ENCODE measurements at regions not wholly inside any gene's neighbourhood (a gene's known extent, or its start where the extent isn't known, plus 50 kb on each side); places are given as distances from the start of the nearest gene placed in this dataset.

GRCh38 chr15:46735115-46735514 is 982.2 kb upstream of the SEMA6D start:
- TF ChIP-seq CTCF (IDR thresholded peaks at IDR 0.05; ENCODE audit: insufficient read depth, low read depth, low read length) (no peak), EZH2 (IDR thresholded peaks at IDR 0.05; ENCODE audit: insufficient read depth, low read length) (no peak)
- H4K20me1 ChIP-seq (ENCODE audit: insufficient read depth, low read length): no peaks in the 10 kb centered on the region
- no peak overlapping the region for H3K27ac Mint-ChIP-seq (ENCODE audit: unreplicated experiment)

GRCh38 chr15:46751303-46751702 is 966.0 kb upstream of the SEMA6D start:
- Histone ChIP-seq H3K27ac (ENCODE audit: low read depth, low read length) (no peak overlapping the region), H3K9me3 (ENCODE audit: insufficient read depth, low read depth, low read length) (no peaks in the 10 kb centered on the region), H3K27me3 (ENCODE audit: insufficient read depth, low read length) (no peaks in the 10 kb centered on the region), H3K79me2 (ENCODE audit: insufficient read depth, low read length) (no peaks in the 10 kb centered on the region), H3K4me1 (ENCODE audit: insufficient read depth, low read length) (no peaks in the 10 kb centered on the region), H3K4me3 (ENCODE audit: insufficient read depth, low read depth, low read length) (no peak overlapping the region), H3K36me3 (ENCODE audit: insufficient read depth, low read length) (no peaks in the 10 kb centered on the region), H3K9ac (ENCODE audit: low read length) (no peak overlapping the region), H4K20me1 (ENCODE audit: insufficient read depth, low read length) (no peaks in the 10 kb centered on the region), H3K4me2 (ENCODE audit: low read length) (no peak overlapping the region), H2AFZ (ENCODE audit: low read depth, low read length) (no peak overlapping the region)
- FAIRE-seq (no peak), DNase-seq (ENCODE audit: low read depth) (no peak)
- Mint-ChIP-seq H3K36me3 (ENCODE audit: low read depth, unreplicated experiment) (no peaks in the 10 kb centered on the region), H3K27me3 (ENCODE audit: low read depth, unreplicated experiment) (no peaks in the 10 kb centered on the region), H3K4me1 (ENCODE audit: low read depth, unreplicated experiment) (no peaks in the 10 kb centered on the region), H3K27ac (ENCODE audit: unreplicated experiment) (no peak overlapping the region), H3K4me3 (ENCODE audit: unreplicated experiment) (no peak overlapping the region), H3K9me3 (ENCODE audit: unreplicated experiment) (peaks cover 4% of the 10 kb centered on the region)
- no peak for TF ChIP-seq EZH2 (IDR thresholded peaks at IDR 0.05; ENCODE audit: insufficient read depth, low read length)
- TF ChIP-seq CTCF (IDR thresholded peaks at IDR 0.05; ENCODE audit: insufficient read depth, low read depth, low read length): no peak

More at GRCh38 chr15:46735115-46735514, 982.2 kb upstream of the SEMA6D start:
- DNase-seq (ENCODE audit: low read depth): no peak
- Mint-ChIP-seq H3K4me1 (ENCODE audit: low read depth, unreplicated experiment) (no peaks in the 10 kb centered on the region), H3K9me3 (ENCODE audit: unreplicated experiment) (no peaks in the 10 kb centered on the region), H3K36me3 (ENCODE audit: low read depth, unreplicated experiment) (no peaks in the 10 kb centered on the region), H3K4me3 (ENCODE audit: unreplicated experiment) (no peak overlapping the region), H3K27me3 (ENCODE audit: low read depth, unreplicated experiment) (no peaks in the 10 kb centered on the region)
- H2AFZ ChIP-seq (ENCODE audit: low read depth, low read length): no peak overlapping the region
- no peak overlapping the region for H3K27ac ChIP-seq (ENCODE audit: low read depth, low read length)
- no peaks in the 10 kb centered on the region for H3K4me1 ChIP-seq (ENCODE audit: insufficient read depth, low read length)
- H3K27me3 ChIP-seq (ENCODE audit: insufficient read depth, low read length): no peaks in the 10 kb centered on the region
- no peak overlapping the region for H3K4me3 ChIP-seq (ENCODE audit: insufficient read depth, low read depth, low read length)
- FAIRE-seq: no peak
- H3K36me3 ChIP-seq (ENCODE audit: insufficient read depth, low read length): no peaks in the 10 kb centered on the region
- H3K4me2 ChIP-seq (ENCODE audit: low read length): no peak overlapping the region
- H3K9me3 ChIP-seq (ENCODE audit: insufficient read depth, low read depth, low read length): no peaks in the 10 kb centered on the region
- no peaks in the 10 kb centered on the region for H3K79me2 ChIP-seq (ENCODE audit: insufficient read depth, low read length)
- H3K9ac ChIP-seq (ENCODE audit: low read length): no peak overlapping the region

GRCh38 chr15:46753946-46754345 is 963.4 kb upstream of the SEMA6D start:
- Histone ChIP-seq H3K36me3 (ENCODE audit: insufficient read depth, low read length) (no peaks in the 10 kb centered on the region), H3K27ac (ENCODE audit: low read depth, low read length) (no peak overlapping the region), H3K79me2 (ENCODE audit: insufficient read depth, low read length) (no peaks in the 10 kb centered on the region), H3K4me2 (ENCODE audit: low read length) (no peak overlapping the region), H2AFZ (ENCODE audit: low read depth, low read length) (no peak overlapping the region), H3K9ac (ENCODE audit: low read length) (no peak overlapping the region), H3K9me3 (ENCODE audit: insufficient read depth, low read depth, low read length) (no peaks in the 10 kb centered on the region), H3K27me3 (ENCODE audit: insufficient read depth, low read length) (no peaks in the 10 kb centered on the region), H3K4me1 (ENCODE audit: insufficient read depth, low read length) (no peaks in the 10 kb centered on the region), H4K20me1 (ENCODE audit: insufficient read depth, low read length) (no peaks in the 10 kb centered on the region), H3K4me3 (ENCODE audit: insufficient read depth, low read depth, low read length) (no peak overlapping the region)
- no peak for TF ChIP-seq CTCF (IDR thresholded peaks at IDR 0.05; ENCODE audit: insufficient read depth, low read depth, low read length)
- TF ChIP-seq EZH2 (IDR thresholded peaks at IDR 0.05; ENCODE audit: insufficient read depth, low read length): no peak
- Mint-ChIP-seq H3K36me3 (ENCODE audit: low read depth, unreplicated experiment) (no peaks in the 10 kb centered on the region), H3K4me3 (ENCODE audit: unreplicated experiment) (no peak overlapping the region), H3K27ac (ENCODE audit: unreplicated experiment) (no peak overlapping the region), H3K27me3 (ENCODE audit: low read depth, unreplicated experiment) (no peaks in the 10 kb centered on the region), H3K9me3 (ENCODE audit: unreplicated experiment) (peaks cover 7% of the 10 kb centered on the region), H3K4me1 (ENCODE audit: low read depth, unreplicated experiment) (no peaks in the 10 kb centered on the region)
- FAIRE-seq: no peak
- DNase-seq (ENCODE audit: low read depth): no peak

Measured in astrocyte (in vitro differentiated cells and primary cell).